Endothelial cell of umbilical vein (primary cell): ENCODE measurements at regions not wholly inside any gene's neighbourhood (a gene's known extent, or its start where the extent isn't known, plus 50 kb on each side); places are given as distances from the start of the nearest gene placed in this dataset.
"Not testable (repeated sequence)": the region's sequence is repeated elsewhere in the genome, so short reads cannot be mapped to it uniquely, and the experiment has no call there.

Experiments
- BruUV-seq: library from RNA; stranded (reverse); fragments of 400-500 nt; replicated peaks from 2 replicates; lab custom pipeline; 2021; lab: Mats Ljungman, UMichigan
- CTCF ChIA-PET: fragments of 300-600, 350-600 bp; sonication (Branson Sonifier 250); formaldehyde crosslinking; loops from one replicate; lab custom pipeline; 2021; ENCODE audit warnings: antibody characterized with exemption, inconsistent platforms; lab: Charles Lee
- POLR2A ChIA-PET: fragments of 300-600, 350-600 bp; sonication (Branson Sonifier 250); formaldehyde crosslinking; loops from one replicate; lab custom pipeline; 2021; ENCODE audit warnings: antibody characterized with exemption, inconsistent platforms; lab: Charles Lee
- DNase-seq: peaks from one replicate; pipeline ENCODE4 v3.0.0-alpha.2; 2011; ENCODE audit warnings: low read depth, low spot score
- FAIRE-seq: peaks from 2 replicates; lab custom pipeline; 2011; peaks lifted over from hg19 to GRCh38; lab: Jason Lieb, UNC
- H2AFZ ChIP-seq: 2 replicates; pipeline ENCODE4 v1.6.0; 2012; ENCODE audit warnings: low read depth, low read length, control low read depth, inconsistent platforms
- H3K27ac ChIP-seq: 2 replicates; pipeline ENCODE4 v1.5.1; 2011; ENCODE audit warnings: low read depth, mild to moderate bottlenecking, control low read depth, low read length, moderate library complexity; ENCODE audit not compliant: insufficient read depth
- H3K27me3 ChIP-seq, 2 experiments: 2 replicates each; pipeline versions ENCODE4 v1.6.0 to v1.6.1; 2011; ENCODE audit warnings: low read length in 2 of 2, mixed read lengths in 1 of 2; ENCODE audit not compliant: control insufficient read depth in 2 of 2, insufficient read depth in 2 of 2
- H3K36me3 ChIP-seq, 2 experiments: 2 replicates in 1 of 2; 3 replicates in 1 of 2; pipeline ENCODE4 v1.5.1; 2011; ENCODE audit warnings: low read length in 2 of 2, mild to moderate bottlenecking in 1 of 2, moderate library complexity in 1 of 2; ENCODE audit not compliant: control insufficient read depth in 2 of 2, insufficient read depth in 2 of 2; ENCODE audit errors: extremely low read depth in 1 of 2
- H3K4me1 ChIP-seq: 3 replicates; pipeline ENCODE4 v1.5.1; 2011; ENCODE audit warnings: mild to moderate bottlenecking, low read length; ENCODE audit not compliant: control insufficient read depth, insufficient read depth; ENCODE audit errors: extremely low read depth
- H3K4me2 ChIP-seq: 2 replicates; pipeline ENCODE4 v1.6.1; 2011; ENCODE audit warnings: low read length, control low read depth, mixed read lengths; ENCODE audit not compliant: insufficient read depth
- H3K4me3 ChIP-seq, 3 experiments: fragments of 200-600 bp in 1 of 3; sonication (generic), shearing (Covaris generic) in 1 of 3; replicated peaks in 1 of 3; 2 replicates each; pipeline ENCODE4 v1.5.1; 2011 to 2016; ENCODE audit warnings: control low read depth in 3 of 3, low read length in 3 of 3, mild to moderate bottlenecking in 2 of 3, inconsistent platforms in 1 of 3, low read depth in 1 of 3, moderate library complexity in 1 of 3; ENCODE audit not compliant: insufficient read depth in 1 of 3
- H3K79me2 ChIP-seq: 2 replicates; pipeline ENCODE4 v1.6.0; 2012; ENCODE audit warnings: low read length, inconsistent platforms; ENCODE audit not compliant: control insufficient read depth, insufficient read depth
- H3K9ac ChIP-seq: replicated peaks from 2 replicates; pipeline ENCODE3; 2011; ENCODE audit warnings: low read length, control low read depth; ENCODE audit not compliant: insufficient read depth; ENCODE audit errors: extremely low read depth
- H3K9me1 ChIP-seq: replicated peaks from 3 replicates; pipeline ENCODE4 v1.6.0; 2011; ENCODE audit warnings: mild to moderate bottlenecking, low read length; ENCODE audit not compliant: control insufficient read depth, insufficient read depth; ENCODE audit errors: extremely low read depth
- H3K9me3 ChIP-seq: replicated peaks from 2 replicates; pipeline ENCODE4 v1.5.1; 2012; ENCODE audit warnings: low read length, inconsistent platforms; ENCODE audit not compliant: control insufficient read depth, insufficient read depth
- H4K20me1 ChIP-seq: replicated peaks from 2 replicates; pipeline ENCODE3; 2011; ENCODE audit warnings: mild to moderate bottlenecking, low read length; ENCODE audit not compliant: control insufficient read depth, insufficient read depth; ENCODE audit errors: extremely low read depth
- EZH2 ChIP-seq: IDR thresholded peaks from 2 replicates; pipeline ENCODE4 v1.6.1; 2012; ENCODE audit warnings: borderline replicate concordance, low read depth, mild to moderate bottlenecking, moderate library complexity, low read length, inconsistent platforms; ENCODE audit not compliant: severe bottlenecking
- FOS ChIP-seq: IDR thresholded peaks from 2 replicates; pipeline ENCODE4 v1.6.1; 2011; ENCODE audit warnings: mild to moderate bottlenecking, low read length, moderate library complexity, borderline replicate concordance; ENCODE audit not compliant: insufficient read depth
- GATA2 ChIP-seq: IDR thresholded peaks from 2 replicates; pipeline ENCODE4 v1.7.0; 2011; ENCODE audit warnings: low read depth, mild to moderate bottlenecking, moderate library complexity, mixed read lengths, low read length; ENCODE audit not compliant: insufficient read length, insufficient read depth
- JUN ChIP-seq: IDR thresholded peaks from 2 replicates; pipeline ENCODE4 v1.6.1; 2011; ENCODE audit warnings: borderline replicate concordance, low read depth; ENCODE audit not compliant: insufficient read length, insufficient read depth
- MYC ChIP-seq: IDR thresholded peaks from one replicate; pipeline ENCODE4 v1.6.1; 2011; ENCODE audit warnings: mild to moderate bottlenecking, low read depth, low read length
- POLR2A ChIP-seq: IDR thresholded peaks from 2 replicates; pipeline ENCODE4 v1.6.1; 2012; ENCODE audit warnings: low read depth, mild to moderate bottlenecking, control low read depth, low read length
- POLR2AphosphoS5 ChIP-seq: IDR thresholded peaks from 2 replicates; pipeline ENCODE4 v1.6.1; 2012; ENCODE audit warnings: low read depth, mild to moderate bottlenecking, control low read depth, low read length, moderate library complexity; ENCODE audit not compliant: insufficient read depth
- dilution Hi-C: fragments of 300-500 bp; cut with MboI; formaldehyde crosslinking; loops from one replicate; pipeline ENCODE4 v1.15.0; 2019; ENCODE audit warnings: low sequenced_read_pairs; ENCODE audit not compliant: extremely low pct_ligation_motif_present
- intact Hi-C: fragments of 100-400 bp; cut with micrococcal nuclease; formaldehyde crosslinking; loops from one replicate; pipeline ENCODE4 v1.10.0; 2022
- TF ChIP-seq, protein P1 (sequence below): IDR thresholded peaks from 2 replicates; pipeline ENCODE4 v1.6.1; 2011; ENCODE audit not compliant: insufficient read depth, insufficient read length
- TF ChIP-seq, protein P2 (sequence below), 2 donors: IDR thresholded peaks; 1 replicate in 1 of 2; 2 replicates in 1 of 2; pipeline ENCODE4 v1.5.1; 2011; ENCODE audit warnings: low read length in 2 of 2, mild to moderate bottlenecking in 2 of 2, moderate library complexity in 2 of 2, control low read depth in 1 of 2, inconsistent platforms in 1 of 2, low read depth in 1 of 2; ENCODE audit not compliant: insufficient read depth in 1 of 2; ENCODE audit errors: extremely low read depth in 1 of 2

- Histone ChIP-seq H3K79me2 (no peaks in the 10 kb centered on the region), H3K9me3 (peaks cover 3% of the 10 kb centered on the region), H3K27ac (no peak overlapping the region), H3K9me1 (no peaks in the 10 kb centered on the region), H3K4me3 (no peak overlapping the region), H3K36me3 (no peaks in the 10 kb centered on the region), H3K4me2 (no peak overlapping the region), H4K20me1 (no peaks in the 10 kb centered on the region), H3K4me1 (no peaks in the 10 kb centered on the region), H2AFZ (no peak overlapping the region), H3K9ac (no peak overlapping the region), H3K27me3 (no peaks in the 10 kb centered on the region)
- DNase-seq, result no peak
- TF ChIP-seq, protein P1, sequence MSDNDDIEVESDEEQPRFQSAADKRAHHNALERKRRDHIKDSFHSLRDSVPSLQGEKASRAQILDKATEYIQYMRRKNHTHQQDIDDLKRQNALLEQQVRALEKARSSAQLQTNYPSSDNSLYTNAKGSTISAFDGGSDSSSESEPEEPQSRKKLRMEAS, result no peak
- no peak for TF ChIP-seq JUN
- TF ChIP-seq MYC, result no peak
- TF ChIP-seq, protein P2, sequence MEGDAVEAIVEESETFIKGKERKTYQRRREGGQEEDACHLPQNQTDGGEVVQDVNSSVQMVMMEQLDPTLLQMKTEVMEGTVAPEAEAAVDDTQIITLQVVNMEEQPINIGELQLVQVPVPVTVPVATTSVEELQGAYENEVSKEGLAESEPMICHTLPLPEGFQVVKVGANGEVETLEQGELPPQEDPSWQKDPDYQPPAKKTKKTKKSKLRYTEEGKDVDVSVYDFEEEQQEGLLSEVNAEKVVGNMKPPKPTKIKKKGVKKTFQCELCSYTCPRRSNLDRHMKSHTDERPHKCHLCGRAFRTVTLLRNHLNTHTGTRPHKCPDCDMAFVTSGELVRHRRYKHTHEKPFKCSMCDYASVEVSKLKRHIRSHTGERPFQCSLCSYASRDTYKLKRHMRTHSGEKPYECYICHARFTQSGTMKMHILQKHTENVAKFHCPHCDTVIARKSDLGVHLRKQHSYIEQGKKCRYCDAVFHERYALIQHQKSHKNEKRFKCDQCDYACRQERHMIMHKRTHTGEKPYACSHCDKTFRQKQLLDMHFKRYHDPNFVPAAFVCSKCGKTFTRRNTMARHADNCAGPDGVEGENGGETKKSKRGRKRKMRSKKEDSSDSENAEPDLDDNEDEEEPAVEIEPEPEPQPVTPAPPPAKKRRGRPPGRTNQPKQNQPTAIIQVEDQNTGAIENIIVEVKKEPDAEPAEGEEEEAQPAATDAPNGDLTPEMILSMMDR (IDR thresholded peaks at IDR 0.05; ENCODE audit: extremely low read depth in 1 of 2, insufficient read depth in 1 of 2, low read depth in 1 of 2, low read length in 2 of 2), result no peak
- no peak for TF ChIP-seq POLR2A
- TF ChIP-seq GATA2, result no peak
- no peak for TF ChIP-seq EZH2
- no peak for TF ChIP-seq FOS
- no peak for TF ChIP-seq POLR2AphosphoS5
- intact Hi-C loops, result no loop called here
- dilution Hi-C loops, result no loop called here
- ChIA-PET CTCF (interaction anchor here (1.3 kb wide), 1 partner anchor 13 kb away, joined by 3 read pairs; no protein-coding TSS in a partner anchor), POLR2A (no interaction called here)
- no peak for FAIRE-seq
- BruUV-seq, result no TSS peak
These were observed 2000.4 kb upstream of the RAG2 start for GRCh38 chr11:38598418-38598817.

DNA sequence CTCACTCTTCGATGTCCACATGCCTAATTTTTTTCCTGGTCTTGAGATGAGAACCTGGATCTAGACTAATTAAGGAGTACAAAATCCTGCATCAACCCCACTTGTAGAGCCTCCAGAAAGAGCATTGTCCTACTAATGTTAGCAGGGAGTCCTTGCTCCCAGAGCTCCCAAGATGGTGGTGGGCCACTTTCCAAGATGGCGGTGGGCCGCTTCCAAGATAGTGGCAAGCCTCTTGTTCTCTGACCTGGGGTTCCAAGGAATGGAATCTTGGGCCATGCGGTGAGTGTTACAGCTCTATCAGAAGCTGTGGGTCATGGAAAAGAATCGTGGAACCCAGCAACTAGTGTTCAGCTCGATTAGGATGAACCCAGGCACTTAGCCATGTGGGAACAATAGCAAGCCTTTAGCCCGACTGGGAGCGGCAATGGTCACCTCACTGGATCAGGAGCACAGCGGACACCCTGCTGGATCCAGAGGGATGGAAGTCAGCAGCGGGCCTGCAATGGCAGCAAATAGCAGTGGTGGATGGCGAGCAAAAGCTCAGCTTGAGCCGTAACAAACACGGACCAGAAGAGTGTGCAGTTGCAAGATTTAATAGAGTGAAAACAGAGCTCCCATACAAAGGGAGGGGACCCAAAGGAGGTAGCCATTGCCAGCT lies 1997.5 kb upstream of the RAG2 start:
- H3K79me2 ChIP-seq, H3K9ac ChIP-seq, H2AFZ ChIP-seq, H3K4me1 ChIP-seq, intact Hi-C loops, H3K9me3 ChIP-seq, DNase-seq, FAIRE-seq, H3K36me3 ChIP-seq, dilution Hi-C loops, H3K4me3 ChIP-seq, POLR2A ChIA-PET, CTCF ChIA-PET, H3K4me2 ChIP-seq, H4K20me1 ChIP-seq, H3K9me1 ChIP-seq, H3K27ac ChIP-seq, BruUV-seq, H3K27me3 ChIP-seq: not testable (repeated sequence)
